PC-9 (cell line): ENCODE measurements at regions not wholly inside any gene's neighbourhood (a gene's known extent, or its start where the extent isn't known, plus 50 kb on each side); places are given as distances from the start of the nearest gene placed in this dataset.

Experiments
- CTCF ChIP-seq: fragments of 200-600 bp; sonication (generic); conservative IDR thresholded peaks from 2 replicates; pipeline ENCODE4 v1.6.1; 2017; ENCODE audit warnings: mixed run types, antibody characterized with exemption, mild to moderate bottlenecking, moderate library complexity
- EZH2 ChIP-seq: fragments of 200-600 bp; sonication (generic); IDR thresholded peaks from 2 replicates; pipeline ENCODE4 v1.8.0; 2017; ENCODE audit warnings: antibody characterized with exemption, low read depth

- TF ChIP-seq CTCF (no peak), EZH2 (no peak)
Observed at GRCh38 chr17:11006530-11006929, 168.6 kb upstream of the PIRT start.
